H1 (cell line): ENCODE measurements at regions not wholly inside any gene's neighbourhood (a gene's known extent, or its start where the extent isn't known, plus 50 kb on each side); places are given as distances from the start of the nearest gene placed in this dataset.

Source experiments
- CTCF ChIA-PET: fragments of 300-600 bp; sonication (Branson Sonifier 250); formaldehyde crosslinking; loops from one replicate; lab custom pipeline; 2021; ENCODE audit not compliant: partially characterized antibody; lab: Charles Lee
- POLR2A ChIA-PET: fragments of 300-600 bp; sonication (Branson Sonifier 250); formaldehyde crosslinking; loops from one replicate; lab custom pipeline; 2021; ENCODE audit warnings: inconsistent platforms; ENCODE audit not compliant: partially characterized antibody; lab: Charles Lee
- DNase-seq, 2 experiments: peaks; one replicate each; pipeline versions ENCODE4 v3.0.0 to v3.0.0-alpha.2; 2010 to 2022; ENCODE audit warnings: low spot score in 2 of 2, low read depth in 1 of 2, mixed read lengths in 1 of 2
- FAIRE-seq: peaks from 2 replicates; lab custom pipeline; 2011; peaks lifted over from hg19 to GRCh38; lab: Jason Lieb, UNC
- H2AFZ ChIP-seq: 2 replicates; pipeline ENCODE4 v1.8.1; 2012; ENCODE audit warnings: low read length, inconsistent platforms
- H2AK5ac ChIP-seq: 2 replicates; pipeline ENCODE4 v1.6.1; 2013; ENCODE audit warnings: low read depth, low read length
- H2BK120ac ChIP-seq: replicated peaks from 2 replicates; pipeline ENCODE3; 2013; ENCODE audit warnings: low read depth, low read length, inconsistent platforms
- H2BK12ac ChIP-seq: 2 replicates; pipeline ENCODE4 v1.6.1; 2013; ENCODE audit warnings: low read depth, low read length
- H2BK15ac ChIP-seq: 2 replicates; pipeline ENCODE4 v1.6.1; 2013; ENCODE audit warnings: low read length
- H2BK20ac ChIP-seq: 2 replicates; pipeline ENCODE4 v1.6.1; 2013; ENCODE audit warnings: low read length
- H2BK5ac ChIP-seq: 2 replicates; pipeline ENCODE4 v1.6.1; 2013; ENCODE audit warnings: low read depth, low read length
- H3K14ac ChIP-seq: 2 replicates; pipeline ENCODE4 v1.6.1; 2013; ENCODE audit warnings: inconsistent platforms; ENCODE audit not compliant: insufficient read length
- H3K18ac ChIP-seq: 2 replicates; pipeline ENCODE4 v1.6.1; 2013; ENCODE audit warnings: low read length; ENCODE audit errors: extremely low read depth
- H3K23ac ChIP-seq: 2 replicates; pipeline ENCODE4 v1.6.1; 2013; ENCODE audit warnings: inconsistent platforms; ENCODE audit not compliant: insufficient read length
- H3K23me2 ChIP-seq: 2 replicates; pipeline ENCODE4 v1.6.1; 2013; ENCODE audit warnings: low read depth, low read length
- H3K27ac ChIP-seq: 2 replicates; pipeline ENCODE4 v1.6.1; 2011; ENCODE audit warnings: low read depth, low read length, inconsistent platforms
- H3K27me3 ChIP-seq, 4 experiments: replicated peaks in 1 of 4; 1 replicate in 1 of 4; 2 replicates in 3 of 4; pipeline versions ENCODE4 v1.6.1 to v1.8.1; 2011 to 2013; ENCODE audit warnings: low read length in 3 of 4, mild to moderate bottlenecking in 3 of 4, inconsistent platforms in 2 of 4, mixed read lengths in 2 of 4, moderate library complexity in 1 of 4; ENCODE audit not compliant: control insufficient read depth in 3 of 4, insufficient read depth in 3 of 4; ENCODE audit errors: extremely low read depth in 1 of 4
- H3K36me3 ChIP-seq, 4 experiments: 2 replicates each; pipeline versions ENCODE4 v1.6.1 to v1.8.1; 2011 to 2013; ENCODE audit warnings: mild to moderate bottlenecking in 4 of 4, low read length in 3 of 4, moderate library complexity in 2 of 4, control low read depth in 1 of 4, inconsistent platforms in 1 of 4; ENCODE audit not compliant: insufficient read depth in 4 of 4, control insufficient read depth in 2 of 4
- H3K4ac ChIP-seq: replicated peaks from 2 replicates; pipeline ENCODE3; 2013; ENCODE audit warnings: low read length, low read depth, mixed read lengths, inconsistent platforms; ENCODE audit not compliant: insufficient read length
- H3K4me1 ChIP-seq, 4 experiments: replicated peaks in 1 of 4; 1 replicate in 1 of 4; 2 replicates in 3 of 4; pipeline versions ENCODE4 v1.6.1 to v1.8.1; 2011 to 2013; ENCODE audit warnings: low read length in 3 of 4, inconsistent platforms in 2 of 4, mixed read lengths in 1 of 4; ENCODE audit not compliant: insufficient read depth in 4 of 4, control insufficient read depth in 3 of 4
- H3K4me2 ChIP-seq, 2 experiments: 2 replicates each; pipeline versions ENCODE4 v1.6.1 to v1.8.1; 2011 to 2013; ENCODE audit warnings: low read depth in 2 of 2, low read length in 2 of 2, control low read depth in 1 of 2, inconsistent platforms in 1 of 2, mild to moderate bottlenecking in 1 of 2; ENCODE audit not compliant: insufficient read depth in 1 of 2
- H3K4me3 ChIP-seq, 4 experiments: fragments of 200-600, 300-600 bp in 1 of 4; sonication (generic), shearing (Covaris generic), sonication (Bioruptor Twin) in 1 of 4; 2 replicates each; pipeline versions ENCODE4 v1.5.1 to v1.8.1; 2011 to 2016; ENCODE audit warnings: low read length in 4 of 4, low read depth in 3 of 4, control low read depth in 2 of 4, inconsistent platforms in 2 of 4, mild to moderate bottlenecking in 2 of 4, mixed read lengths in 1 of 4, moderate library complexity in 1 of 4; ENCODE audit not compliant: insufficient read depth in 2 of 4; ENCODE audit errors: extremely low read depth in 1 of 4
- H3K56ac ChIP-seq: replicated peaks from 2 replicates; pipeline ENCODE3; 2013; ENCODE audit warnings: low read depth, mild to moderate bottlenecking, mixed read lengths, low read length, inconsistent platforms; ENCODE audit not compliant: insufficient read length
- H3K79me1 ChIP-seq: 2 replicates; pipeline ENCODE4 v1.6.1; 2013; ENCODE audit warnings: low read depth, low read length, control low read depth
- H3K79me2 ChIP-seq, 2 experiments: 2 replicates each; pipeline versions ENCODE4 v1.6.1 to v1.8.1; 2012 to 2013; ENCODE audit warnings: low read length in 2 of 2, mild to moderate bottlenecking in 2 of 2, inconsistent platforms in 1 of 2; ENCODE audit not compliant: insufficient read depth in 2 of 2, control insufficient read depth in 1 of 2
- H3K9ac ChIP-seq, 4 experiments: replicated peaks in 1 of 4; 1 replicate in 1 of 4; 2 replicates in 3 of 4; pipeline versions ENCODE4 v1.6.1 to v1.8.1; 2011 to 2013; ENCODE audit warnings: low read depth in 3 of 4, low read length in 3 of 4, control low read depth in 2 of 4, mild to moderate bottlenecking in 2 of 4, moderate library complexity in 2 of 4, inconsistent platforms in 1 of 4; ENCODE audit errors: extremely low read depth in 1 of 4
- H3K9me3 ChIP-seq, 2 experiments: 2 replicates each; pipeline versions ENCODE4 v1.6.1 to v1.8.1; 2012 to 2013; ENCODE audit warnings: mild to moderate bottlenecking in 2 of 2, moderate library complexity in 2 of 2, control low read depth in 1 of 2, inconsistent platforms in 1 of 2, low read depth in 1 of 2, low read length in 1 of 2, mixed read lengths in 1 of 2; ENCODE audit not compliant: insufficient read depth in 2 of 2
- H4K20me1 ChIP-seq, 2 experiments: replicated peaks in 1 of 2; 2 replicates each; pipeline versions ENCODE3 to v1.8.1; 2011 to 2013; ENCODE audit warnings: inconsistent platforms in 2 of 2, low read length in 2 of 2, mild to moderate bottlenecking in 1 of 2; ENCODE audit not compliant: insufficient read depth in 2 of 2, control insufficient read depth in 1 of 2
- H4K5ac ChIP-seq: 2 replicates; pipeline ENCODE4 v1.6.1; 2013; ENCODE audit warnings: low read length, low read depth, mixed read lengths, inconsistent platforms; ENCODE audit not compliant: insufficient read length
- H4K8ac ChIP-seq: 2 replicates; pipeline ENCODE4 v1.8.0; 2013; ENCODE audit warnings: mild to moderate bottlenecking, moderate library complexity, low read length, inconsistent platforms; ENCODE audit not compliant: insufficient read depth; ENCODE audit errors: extremely low read depth
- H4K91ac ChIP-seq: replicated peaks from 2 replicates; pipeline ENCODE3; 2013; ENCODE audit warnings: low read length, mixed read lengths, inconsistent platforms; ENCODE audit not compliant: insufficient read length
- BCL11A ChIP-seq, 2 experiments: IDR thresholded peaks; one replicate each; pipeline ENCODE4 v1.6.1; 2011; ENCODE audit warnings: low read depth in 2 of 2, low read length in 2 of 2, mild to moderate bottlenecking in 2 of 2
- EP300 ChIP-seq, 2 experiments: IDR thresholded peaks; 1 replicate in 1 of 2; 2 replicates in 1 of 2; pipeline ENCODE4 v1.6.1; 2011 to 2012; ENCODE audit warnings: low read depth in 2 of 2, low read length in 2 of 2, mild to moderate bottlenecking in 2 of 2, borderline replicate concordance in 1 of 2, inconsistent platforms in 1 of 2, moderate library complexity in 1 of 2
- MAX ChIP-seq: IDR thresholded peaks from 2 replicates; pipeline ENCODE4 v1.6.1; 2012; ENCODE audit warnings: inconsistent platforms
- SIX5 ChIP-seq: IDR thresholded peaks from 2 replicates; pipeline ENCODE4 v1.6.1; 2011; ENCODE audit warnings: mild to moderate bottlenecking, low read depth, low read length
- SP2 ChIP-seq: IDR thresholded peaks from 2 replicates; pipeline ENCODE4 v1.6.1; 2012; ENCODE audit warnings: mild to moderate bottlenecking, low read length, inconsistent platforms
- TEAD4 ChIP-seq: IDR thresholded peaks from 2 replicates; pipeline ENCODE4 v1.6.1; 2012; ENCODE audit warnings: low read depth, low read length, inconsistent platforms, mixed read lengths
- WGBS, 2 experiments: shearing (Covaris generic) in 1 of 2; methylation state at CpG; one replicate each; pipeline versions ENCODE4 v1.1.6 to v1.1.7; 2013 to 2015; ENCODE audit warnings: low lambda C conversion rate in 2 of 2, mixed read lengths in 2 of 2, inconsistent platforms in 1 of 2, low coverage in 1 of 2, missing lambda C conversion rate in 1 of 2; ENCODE audit not compliant: insufficient replicate concordance in 2 of 2, insufficient coverage in 1 of 2, insufficient read length in 1 of 2; ENCODE audit errors: extremely low coverage in 1 of 2, missing lambda C conversion rate in 1 of 2; 5-methylcytosine and 5-hydroxymethylcytosine counted together
- TF ChIP-seq, protein P1 (sequence below): IDR thresholded peaks from 2 replicates; pipeline ENCODE4 v1.6.1; 2011; ENCODE audit warnings: low read depth, mild to moderate bottlenecking, low read length; ENCODE audit not compliant: insufficient read depth

DNA sequence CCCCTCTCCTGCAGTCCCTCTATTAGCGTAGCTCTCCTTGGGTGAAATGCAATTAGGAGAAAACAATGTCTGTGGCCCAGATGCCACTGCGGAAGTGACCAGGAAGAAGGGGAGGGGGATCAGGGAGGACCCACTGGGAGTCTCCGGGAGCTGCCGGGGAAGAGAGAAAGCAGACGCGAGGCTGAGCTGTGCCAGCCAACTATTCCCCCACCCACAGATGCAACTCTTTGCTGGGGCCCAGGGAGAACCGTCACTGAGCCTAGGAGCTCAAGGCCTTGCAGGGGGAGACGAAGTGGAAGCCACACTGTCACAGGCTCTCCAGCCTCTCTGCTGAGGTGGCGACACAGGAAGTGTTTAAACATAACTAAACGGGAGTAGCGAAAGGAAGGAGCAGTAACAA is 149.2 kb downstream of the BCOR start:
- H2AK5ac ChIP-seq: no peak overlapping the region
- no peak overlapping the region for H2BK5ac ChIP-seq
- TF ChIP-seq SP2 (no peak), TEAD4 (no peak), SIX5 (no peak), MAX (no peak), EP300 (IDR thresholded peaks at IDR 0.05; ENCODE audit: borderline replicate concordance in 1 of 2, low read depth in 2 of 2, low read length in 2 of 2) (no peak), BCL11A (IDR thresholded peaks at IDR 0.05; ENCODE audit: low read depth in 2 of 2, low read length in 2 of 2) (no peak)
- TF ChIP-seq, protein P1, sequence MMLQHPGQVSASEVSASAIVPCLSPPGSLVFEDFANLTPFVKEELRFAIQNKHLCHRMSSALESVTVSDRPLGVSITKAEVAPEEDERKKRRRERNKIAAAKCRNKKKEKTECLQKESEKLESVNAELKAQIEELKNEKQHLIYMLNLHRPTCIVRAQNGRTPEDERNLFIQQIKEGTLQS: no peak
- H3K79me1 ChIP-seq: no peaks in the 10 kb centered on the region
- CTCF ChIA-PET: interaction anchor here (1.6 kb wide), 1 partner anchor 23 kb away, joined by 4 read pairs; no protein-coding TSS in a partner anchor
- 0 out of 2 replicates have a peak overlapping the region, but pooled peaks have one; percentile 61 for H2BK15ac ChIP-seq
- no peak overlapping the region for H3K14ac ChIP-seq
- no peak overlapping the region for H2BK120ac ChIP-seq
- FAIRE-seq (no peak), DNase-seq (no peak)
- no peak overlapping the region for H4K5ac ChIP-seq
- H3K79me2 ChIP-seq: no peaks in the 10 kb centered on the region
- H3K9me3 ChIP-seq: 0 out of 4 replicates have a peak, but pooled peaks cover 0 to 4% of the 10 kb centered on the region in 2 experiments
- H2AFZ ChIP-seq: peak overlapping the region; percentile 62; the same call in 1 of the 2 replicates
- H3K9ac ChIP-seq: no peak overlapping the region
- no peak overlapping the region for H4K91ac ChIP-seq
- no peak overlapping the region for H3K4me3 ChIP-seq
- H3K27ac ChIP-seq: no peak overlapping the region
- no peaks in the 10 kb centered on the region for H3K23me2 ChIP-seq
- WGBS, 2 experiments: 57% methylated on average over 3 of the region's 11 CpGs; no CpG with 5 or more reads in 1 of the 2 experiments
- no peak overlapping the region for H2BK12ac ChIP-seq
- no peaks in the 10 kb centered on the region for H3K27me3 ChIP-seq
- H3K4ac ChIP-seq: no peak overlapping the region
- POLR2A ChIA-PET: no interaction called here
- H3K36me3 ChIP-seq: no peaks in the 10 kb centered on the region
- no peaks in the 10 kb centered on the region for H4K20me1 ChIP-seq
- H4K8ac ChIP-seq: no peak overlapping the region
- peaks cover 0 to 5% (median 0%) of the 10 kb centered on the region in 4 experiments; a peak in 1 of 7 replicates for H3K4me1 ChIP-seq
- H3K4me2 ChIP-seq: no peak overlapping the region; a peak in 1 of 4 replicates
- H3K23ac ChIP-seq: no peak overlapping the region
- no peak overlapping the region for H3K18ac ChIP-seq
- H3K56ac ChIP-seq: no peak overlapping the region
- H2BK20ac ChIP-seq: no peak overlapping the region
